Kidney (tissue), 13 donors: ENCODE measurements at regions not wholly inside any gene's neighbourhood (a gene's known extent, or its start where the extent isn't known, plus 50 kb on each side); places are given as distances from the start of the nearest gene placed in this dataset.
"Not testable (repeated sequence)": the region's sequence is repeated elsewhere in the genome, so short reads cannot be mapped to it uniquely, and the experiment has no call there.

ENCODE experiments used
- DNase-seq, 5 donors: peaks; one replicate each; pipeline ENCODE4 v3.0.0-alpha.2; 2013 to 2020
- FAIRE-seq: peaks from 2 replicates; lab custom pipeline; 2012; peaks lifted over from hg19 to GRCh38; lab: Jason Lieb, UNC
- H3K27ac ChIP-seq, 2 donors: one replicate each; pipeline ENCODE4 v1.7.0; 2013; ENCODE audit warnings: low read depth in 2 of 2, low read length in 2 of 2, inconsistent platforms in 1 of 2
- H3K27me3 ChIP-seq: one replicate; pipeline ENCODE4 v1.7.1; 2013; ENCODE audit warnings: low read length, inconsistent platforms; ENCODE audit not compliant: control insufficient read depth, insufficient read depth
- H3K36me3 ChIP-seq, 3 donors: one replicate each; pipeline versions ENCODE4 v1.7.0 to v1.7.1; 2013; ENCODE audit warnings: low read length in 3 of 3, control low read depth in 1 of 3, inconsistent platforms in 1 of 3; ENCODE audit not compliant: insufficient read depth in 3 of 3, control insufficient read depth in 2 of 3
- H3K4me1 ChIP-seq, 3 donors: one replicate each; pipeline versions ENCODE4 v1.7.0 to v1.7.1; 2013; ENCODE audit warnings: low read length in 3 of 3, inconsistent platforms in 1 of 3, low read depth in 1 of 3; ENCODE audit not compliant: control insufficient read depth in 2 of 3, insufficient read depth in 2 of 3
- H3K4me3 ChIP-seq, 3 donors: one replicate each; pipeline versions ENCODE4 v1.7.0 to v1.8.1; 2013; ENCODE audit warnings: low read length in 3 of 3, control low read depth in 1 of 3, inconsistent platforms in 1 of 3
- H3K9ac ChIP-seq, 3 donors: one replicate each; pipeline versions ENCODE4 v1.7.0 to v1.7.1; 2013; ENCODE audit warnings: low read length in 3 of 3, control low read depth in 1 of 3, inconsistent platforms in 1 of 3
- H3K9me3 ChIP-seq, 3 donors: one replicate each; pipeline versions ENCODE4 v1.7.0 to v1.7.1; 2013; ENCODE audit warnings: low read length in 3 of 3, control low read depth in 1 of 3, inconsistent platforms in 1 of 3; ENCODE audit not compliant: control insufficient read depth in 2 of 3, insufficient read depth in 1 of 3
- CTCF ChIP-seq: IDR thresholded peaks from 3 replicates; pipeline ENCODE4 v1.5.1; 2012; ENCODE audit warnings: mild to moderate bottlenecking, moderate library complexity, borderline replicate concordance; ENCODE audit not compliant: insufficient read depth; ENCODE audit errors: extremely low read depth
- intact Hi-C: fragments of 100-400 bp; cut with DNase I; formaldehyde crosslinking; loops from one replicate; pipeline ENCODE4 v1.11.1; 2022
- donor health status: control.
- donor health status: control.
- donor health status: control.
- donor health status: control.
- donor health status: control.
- donor health status: DM: yes; HTN: yes; CAD: no.
- donor health status: Normal renal cell carcinoma (clear cell type).

- Histone ChIP-seq H3K4me3 (no peak overlapping the region), H3K27me3 (no peaks in the 10 kb centered on the region), H3K36me3 (no peaks in the 10 kb centered on the region), H3K9me3 (no peaks in the 10 kb centered on the region), H3K9ac (no peak overlapping the region), H3K27ac (no peak overlapping the region), H3K4me1 (no peaks in the 10 kb centered on the region)
- TF ChIP-seq CTCF: no peak
- intact Hi-C loops: no loop called here
- no peak for DNase-seq
- no peak for FAIRE-seq
These were observed 138.3 kb upstream of the FAM47A start for GRCh38 chrX:34270434-34270833.

GRCh38 chrX:34238896-34239295 is 106.8 kb upstream of the FAM47A start:
- TF ChIP-seq CTCF: no peak
- no peaks in the 10 kb centered on the region for H3K36me3 ChIP-seq
- no peaks in the 10 kb centered on the region for H3K9me3 ChIP-seq
- intact Hi-C loops: no loop called here
- no peak for DNase-seq
- H3K4me1 ChIP-seq: no peaks in the 10 kb centered on the region
- no peak overlapping the region for H3K27ac ChIP-seq
- no peaks in the 10 kb centered on the region for H3K27me3 ChIP-seq
- H3K4me3 ChIP-seq: no peak overlapping the region
- no peak overlapping the region for H3K9ac ChIP-seq
- no peak for FAIRE-seq

GRCh38 chrX:34230156-34230555 is 98.0 kb upstream of the FAM47A start:
- FAIRE-seq, DNase-seq, H3K9me3 ChIP-seq, H3K36me3 ChIP-seq, H3K4me3 ChIP-seq, H3K4me1 ChIP-seq, H3K27me3 ChIP-seq, H3K27ac ChIP-seq, H3K9ac ChIP-seq, intact Hi-C loops: not testable (repeated sequence)

GRCh38 chrX:34227804-34228203 is 95.7 kb upstream of the FAM47A start:
- H3K27ac ChIP-seq: no peak overlapping the region
- FAIRE-seq (no peak), DNase-seq (no peak)
- H3K9me3 ChIP-seq: no peaks in the 10 kb centered on the region
- TF ChIP-seq CTCF: no peak
- H3K36me3 ChIP-seq: no peaks in the 10 kb centered on the region
- H3K4me1 ChIP-seq: no peaks in the 10 kb centered on the region
- no peaks in the 10 kb centered on the region for H3K27me3 ChIP-seq
- no peak overlapping the region for H3K9ac ChIP-seq
- intact Hi-C loops: no loop called here
- no peak overlapping the region for H3K4me3 ChIP-seq
